A673 (cell line): ENCODE measurements at regions not wholly inside any gene's neighbourhood (a gene's known extent, or its start where the extent isn't known, plus 50 kb on each side); places are given as distances from the start of the nearest gene placed in this dataset.

ENCODE experiments used
- BruUV-seq: library from RNA; stranded (reverse); fragments of 400-500 nt; replicated peaks from 2 replicates; lab custom pipeline; 2021; lab: Mats Ljungman, UMichigan
- CTCF ChIA-PET: fragments of 300-600 bp; sonication (Branson Sonifier 250); formaldehyde crosslinking; loops from one replicate; lab custom pipeline; 2022; ENCODE audit warnings: antibody characterized with exemption; lab: Charles Lee
- POLR2A ChIA-PET: fragments of 300-600 bp; sonication (Branson Sonifier 250); formaldehyde crosslinking; loops from one replicate; lab custom pipeline; 2022; ENCODE audit warnings: antibody characterized with exemption; ENCODE audit not compliant: low non-redundant PET; lab: Charles Lee
- DNase-seq: peaks from one replicate; pipeline ENCODE4 v3.0.0-alpha.2; 2015; ENCODE audit warnings: low spot score
- H3K27ac ChIP-seq: fragments of 200-600 bp; sonication (generic); 2 replicates; pipeline ENCODE4 v1.5.1; 2016; ENCODE audit warnings: mixed run types, low read depth, mild to moderate bottlenecking, mixed read lengths, antibody characterized with exemption, low read length; ENCODE audit not compliant: poor library complexity, severe bottlenecking
- H3K27me3 ChIP-seq: fragments of 200-600 bp; sonication (generic); replicated peaks from 2 replicates; pipeline ENCODE4 v1.6.1; 2017; ENCODE audit warnings: mixed run types, low read depth, mild to moderate bottlenecking, mixed read lengths, antibody characterized with exemption, low read length; ENCODE audit not compliant: insufficient read depth, poor library complexity
- H3K36me3 ChIP-seq: fragments of 200-600 bp; sonication (generic); 2 replicates; pipeline ENCODE4 v1.6.1; 2016; ENCODE audit warnings: mixed run types, mild to moderate bottlenecking, mixed read lengths, antibody characterized with exemption, low read length; ENCODE audit not compliant: insufficient read depth, poor library complexity, severe bottlenecking
- H3K4me1 ChIP-seq: fragments of 200-600 bp; sonication (generic); 2 replicates; pipeline ENCODE4 v1.6.1; 2017; ENCODE audit warnings: mixed run types, mild to moderate bottlenecking, mixed read lengths, antibody characterized with exemption, low read length; ENCODE audit not compliant: insufficient read depth, poor library complexity, severe bottlenecking
- H3K4me3 ChIP-seq: fragments of 200-600 bp; sonication (generic); 2 replicates; pipeline ENCODE4 v1.5.1; 2016; ENCODE audit warnings: low read depth, mixed run types, mild to moderate bottlenecking, mixed read lengths, low read length; ENCODE audit not compliant: poor library complexity, severe bottlenecking
- H3K9me3 ChIP-seq: fragments of 200-600 bp; sonication (generic); 2 replicates; pipeline ENCODE4 v1.6.1; 2016; ENCODE audit warnings: mixed run types, low read depth, mild to moderate bottlenecking, mixed read lengths, antibody characterized with exemption, low read length; ENCODE audit not compliant: poor library complexity, severe bottlenecking
- CTCF ChIP-seq: fragments of 300-800, 200-600 bp; sonication (generic); conservative IDR thresholded peaks from 2 replicates; pipeline ENCODE4 v1.5.1; 2017; ENCODE audit warnings: low read depth, mild to moderate bottlenecking, antibody characterized with exemption, low read length, moderate library complexity, mixed read lengths
- EZH2 ChIP-seq: fragments of 200-600 bp; sonication (generic); IDR thresholded peaks from 2 replicates; pipeline ENCODE4 v1.6.1; 2017; ENCODE audit warnings: borderline replicate concordance, low read depth, mild to moderate bottlenecking, mixed read lengths, antibody characterized with exemption, low read length; ENCODE audit not compliant: poor library complexity, severe bottlenecking
- intact Hi-C: fragments of 100-400 bp; cut with micrococcal nuclease; formaldehyde crosslinking; loops from one replicate; pipeline ENCODE4 v1.10.0; 2022; ENCODE audit not compliant: unreplicated experiment

GRCh38 chr9:136604823-136605525 lies 57.7 kb upstream of the EGFL7 start:
- CTCF ChIA-PET = no interaction called here
- no TSS peak for BruUV-seq
- intact Hi-C loops = no loop called here

GRCh38 chr9:136603901-136604814 lies 58.3 kb upstream of the NOTCH1 start:
- H3K36me3 ChIP-seq = no peaks in the 10 kb centered on the region
- H3K4me3 ChIP-seq = no peak overlapping the region
- no peaks in the 10 kb centered on the region for H3K27me3 ChIP-seq
- H3K27ac ChIP-seq = no peak overlapping the region
- H3K9me3 ChIP-seq = no peaks in the 10 kb centered on the region
- peaks cover 7% of the 10 kb centered on the region for H3K4me1 ChIP-seq
- ChIA-PET POLR2A (no interaction called here), CTCF (no interaction called here)
- no TSS peak for BruUV-seq
- intact Hi-C loops = no loop called here
- TF ChIP-seq EZH2 (no peak), CTCF (no peak)
- no peak for DNase-seq

More at GRCh38 chr9:136604823-136605525, 57.7 kb upstream of the EGFL7 start:
- Histone ChIP-seq H3K27ac (no peak overlapping the region), H3K9me3 (no peaks in the 10 kb centered on the region), H3K4me3 (no peak overlapping the region), H3K27me3 (no peaks in the 10 kb centered on the region), H3K4me1 (peaks cover 7% of the 10 kb centered on the region), H3K36me3 (no peaks in the 10 kb centered on the region)
- no peak for TF ChIP-seq CTCF
- POLR2A ChIA-PET = no interaction called here
- DNase-seq = no peak

GRCh38 chr9:136603216-136603615 lies 57.4 kb upstream of the NOTCH1 start:
- H3K27me3 ChIP-seq = no peaks in the 10 kb centered on the region
- H3K27ac ChIP-seq = no peak overlapping the region
- no TSS peak for BruUV-seq
- CTCF ChIA-PET = no interaction called here
- no peaks in the 10 kb centered on the region for H3K36me3 ChIP-seq
- H3K4me3 ChIP-seq = no peak overlapping the region
- intact Hi-C loops = no loop called here
- peaks cover under 1% of the 10 kb centered on the region for H3K4me1 ChIP-seq
- no peaks in the 10 kb centered on the region for H3K9me3 ChIP-seq
- POLR2A ChIA-PET = no interaction called here
- no peak for DNase-seq
- TF ChIP-seq EZH2 (no peak), CTCF (no peak)
